K562 (cell line): ENCODE measurements at regions not wholly inside any gene's neighbourhood (a gene's known extent, or its start where the extent isn't known, plus 50 kb on each side); places are given as distances from the start of the nearest gene placed in this dataset.

Experiments used
- ERF ChIP-seq: fragments of 450-650 bp; formaldehyde crosslinking; IDR thresholded peaks from 2 replicates; pipeline ENCODE4 v1.4.0; 2020; ENCODE audit warnings: mild to moderate bottlenecking, mixed read lengths
- GABPA ChIP-seq: fragments of 200-800 bp; sonication (Bioruptor generic); conservative IDR thresholded peaks from 2 replicates; pipeline ENCODE4 v1.6.1; 2016; ENCODE audit warnings: low read depth, missing genetic modification characterization, missing compliant biosample characterization
- PBX2 ChIP-seq, 2 experiments: IDR thresholded peaks in 1 of 2; conservative IDR thresholded peaks in 1 of 2; 2 replicates each; pipeline ENCODE4 v1.6.1; 2016; ENCODE audit warnings: low read depth in 2 of 2, mild to moderate bottlenecking in 1 of 2, missing compliant biosample characterization in 1 of 2, missing genetic modification characterization in 1 of 2, moderate library complexity in 1 of 2

- TF ChIP-seq ERF (CRISPR knock-in tag): no peak
- no peak for TF ChIP-seq PBX2 (CRISPR knock-in tag; IDR thresholded peaks at IDR 0.05; ENCODE audit: low read depth)
- no peak for TF ChIP-seq PBX2 (tag; conservative IDR thresholded peaks at IDR 0.05; ENCODE audit: low read depth)
- TF ChIP-seq GABPA (tag): no peak
Observed at GRCh38 chr18:72041313-72042032, 502.7 kb downstream of the CBLN2 start.
